Mucosa of stomach (tissue), 1 donor: ENCODE measurements at regions not wholly inside any gene's neighbourhood (a gene's known extent, or its start where the extent isn't known, plus 50 kb on each side); places are given as distances from the start of the nearest gene placed in this dataset.

Source experiments
- H3K27me3 ChIP-seq: one replicate; pipeline ENCODE4 v1.7.0; 2013; ENCODE audit warnings: mild to moderate bottlenecking, low read length; ENCODE audit not compliant: control insufficient read depth, insufficient read depth
- H3K36me3 ChIP-seq: one replicate; pipeline ENCODE4 v1.7.0; 2013; ENCODE audit warnings: low read length; ENCODE audit not compliant: control insufficient read depth, insufficient read depth
- H3K4me1 ChIP-seq: one replicate; pipeline ENCODE4 v1.7.0; 2013; ENCODE audit warnings: mild to moderate bottlenecking, low read length; ENCODE audit not compliant: control insufficient read depth, insufficient read depth
- H3K4me3 ChIP-seq: one replicate; pipeline ENCODE4 v1.7.0; 2013; ENCODE audit warnings: low read length
- H3K9ac ChIP-seq: one replicate; pipeline ENCODE4 v1.7.0; 2013; ENCODE audit warnings: mild to moderate bottlenecking, low read length, moderate library complexity
- H3K9me3 ChIP-seq: one replicate; pipeline ENCODE4 v1.7.0; 2013; ENCODE audit warnings: mild to moderate bottlenecking, low read length, moderate library complexity; ENCODE audit not compliant: control insufficient read depth
- donor health status: Pancreatic carcinoma.

GRCh38 chr1:56216218-56216617 is 363.1 kb downstream of the PLPP3 start:
- Histone ChIP-seq H3K27me3 (no peaks in the 10 kb centered on the region), H3K4me1 (no peaks in the 10 kb centered on the region), H3K4me3 (no peak overlapping the region), H3K36me3 (no peaks in the 10 kb centered on the region), H3K9ac (no peak overlapping the region), H3K9me3 (no peaks in the 10 kb centered on the region)

- Histone ChIP-seq H3K4me1 (no peaks in the 10 kb centered on the region), H3K4me3 (no peak overlapping the region), H3K27me3 (no peaks in the 10 kb centered on the region), H3K9ac (no peak overlapping the region), H3K9me3 (no peaks in the 10 kb centered on the region), H3K36me3 (no peaks in the 10 kb centered on the region)
Measured at GRCh38 chr1:56215771-56216170, 363.6 kb downstream of the PLPP3 start.

- Histone ChIP-seq H3K9ac (no peak overlapping the region), H3K9me3 (no peaks in the 10 kb centered on the region), H3K4me3 (no peak overlapping the region), H3K4me1 (no peaks in the 10 kb centered on the region), H3K36me3 (no peaks in the 10 kb centered on the region), H3K27me3 (no peaks in the 10 kb centered on the region)
Measured at GRCh38 chr1:56215086-56215485, 364.3 kb downstream of the PLPP3 start.

- Histone ChIP-seq H3K9me3 (no peaks in the 10 kb centered on the region), H3K4me3 (no peak overlapping the region), H3K36me3 (no peaks in the 10 kb centered on the region), H3K27me3 (no peaks in the 10 kb centered on the region), H3K4me1 (no peaks in the 10 kb centered on the region), H3K9ac (no peak overlapping the region)
Measured at GRCh38 chr1:56213068-56213467, 366.3 kb downstream of the PLPP3 start.

DNA sequence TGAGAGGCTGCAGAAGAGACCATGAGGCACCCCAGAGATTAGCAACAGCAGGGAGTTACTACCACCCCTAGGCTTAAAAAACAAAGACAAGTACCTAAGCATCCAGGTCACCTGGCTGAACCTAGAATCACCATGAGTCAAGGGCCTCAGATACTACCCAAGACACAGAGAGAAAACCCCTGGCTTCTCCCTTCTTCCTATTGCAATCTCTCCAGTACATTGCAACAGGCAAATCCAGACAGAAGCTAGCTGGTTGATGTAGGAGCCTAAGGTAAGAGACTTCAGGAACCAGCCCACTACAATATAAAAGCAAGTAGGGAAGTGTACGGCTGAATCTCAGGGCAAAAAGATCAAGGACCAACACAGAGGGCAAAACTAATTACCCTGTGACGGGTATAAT is 367.2 kb downstream of the PLPP3 start:
- H3K4me3 ChIP-seq: no peak overlapping the region
- no peaks in the 10 kb centered on the region for H3K36me3 ChIP-seq
- no peaks in the 10 kb centered on the region for H3K27me3 ChIP-seq
- no peaks in the 10 kb centered on the region for H3K4me1 ChIP-seq
- no peak overlapping the region for H3K9ac ChIP-seq
- H3K9me3 ChIP-seq: no peaks in the 10 kb centered on the region

DNA sequence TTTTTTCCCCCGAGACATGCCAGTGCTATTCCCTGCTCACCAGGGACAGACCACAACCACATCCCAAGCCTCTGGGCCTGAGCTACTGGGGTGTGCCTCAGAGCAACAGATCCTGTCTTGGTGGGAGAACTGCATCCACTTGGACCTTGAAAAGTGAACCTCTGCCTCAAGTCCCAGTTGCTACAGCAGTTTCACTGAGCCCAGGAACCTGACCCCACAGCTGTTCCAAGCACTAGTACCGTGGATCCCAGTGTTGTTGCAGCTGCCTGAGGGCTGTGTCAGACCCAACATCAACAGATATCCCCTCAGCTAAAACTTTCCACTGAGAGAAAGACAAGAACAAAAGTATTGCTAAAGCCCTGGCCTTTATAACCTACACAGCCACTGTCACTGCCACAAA is 373.0 kb downstream of the PLPP3 start:
- Histone ChIP-seq H3K9me3 (no peaks in the 10 kb centered on the region), H3K4me1 (no peaks in the 10 kb centered on the region), H3K9ac (no peak overlapping the region), H3K4me3 (no peak overlapping the region), H3K27me3 (no peaks in the 10 kb centered on the region), H3K36me3 (no peaks in the 10 kb centered on the region)

- H3K4me3 ChIP-seq: no peak overlapping the region
- no peaks in the 10 kb centered on the region for H3K27me3 ChIP-seq
- no peak overlapping the region for H3K9ac ChIP-seq
- no peaks in the 10 kb centered on the region for H3K36me3 ChIP-seq
- H3K4me1 ChIP-seq: no peaks in the 10 kb centered on the region
- H3K9me3 ChIP-seq: no peaks in the 10 kb centered on the region
Measured at GRCh38 chr1:56204206-56204605, 375.2 kb downstream of the PLPP3 start.

DNA sequence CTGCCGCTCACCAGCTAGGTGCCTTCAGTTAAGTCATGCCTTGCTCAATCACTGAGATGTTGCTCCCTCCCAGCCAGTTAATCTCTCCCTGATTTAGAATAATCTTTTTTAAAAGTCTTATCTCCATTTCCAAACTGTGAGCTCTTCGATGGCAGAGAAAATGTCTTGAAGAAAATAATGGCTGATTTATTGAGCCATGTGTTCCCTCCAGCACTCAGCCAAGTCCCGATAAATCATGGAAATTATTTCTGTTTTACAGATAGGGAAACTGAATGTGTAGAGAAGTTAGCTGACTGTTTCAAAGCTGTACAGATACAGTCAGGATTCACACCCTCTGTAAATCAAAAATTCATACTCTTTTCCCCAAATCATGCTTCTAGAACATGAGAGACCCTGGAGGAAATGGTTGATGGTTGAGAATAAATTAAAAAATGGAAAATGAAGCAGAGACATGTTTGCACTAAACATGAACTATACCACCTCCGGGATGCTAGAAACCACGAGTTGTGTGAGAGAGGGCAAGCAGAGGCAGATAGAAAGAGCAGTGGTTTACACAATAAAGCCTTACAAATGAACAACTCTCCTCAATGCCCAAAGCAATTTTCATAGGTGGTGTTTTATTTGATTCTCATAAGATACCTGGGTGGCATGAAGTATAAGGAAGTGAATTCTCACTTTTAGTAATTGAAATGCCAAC is 376.4 kb downstream of the PLPP3 start:
- no peaks in the 10 kb centered on the region for H3K9me3 ChIP-seq
- H3K4me3 ChIP-seq: no peak overlapping the region
- no peaks in the 10 kb centered on the region for H3K36me3 ChIP-seq
- no peaks in the 10 kb centered on the region for H3K27me3 ChIP-seq
- H3K9ac ChIP-seq: no peak overlapping the region
- no peaks in the 10 kb centered on the region for H3K4me1 ChIP-seq

DNA sequence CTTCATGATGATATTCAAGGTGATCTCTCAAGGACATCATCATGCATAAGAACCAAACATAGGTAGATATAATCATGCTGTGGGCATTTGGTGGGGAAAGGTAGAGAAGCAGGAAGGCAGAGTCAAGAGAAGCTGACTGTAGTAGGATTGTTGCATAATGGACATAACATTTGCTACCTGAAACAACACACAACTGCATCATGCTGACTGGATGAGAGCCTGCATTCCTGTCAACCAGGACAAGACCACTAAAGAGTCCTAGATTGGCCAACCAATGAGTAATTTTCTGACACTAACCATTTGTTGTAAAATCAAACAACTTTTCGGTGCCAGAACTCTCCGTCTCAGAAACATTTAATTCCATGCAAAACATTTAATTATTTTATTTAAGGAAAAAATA is 377.2 kb downstream of the PLPP3 start:
- Histone ChIP-seq H3K27me3 (no peaks in the 10 kb centered on the region), H3K4me3 (no peak overlapping the region), H3K4me1 (no peaks in the 10 kb centered on the region), H3K9me3 (no peaks in the 10 kb centered on the region), H3K9ac (no peak overlapping the region), H3K36me3 (no peaks in the 10 kb centered on the region)

GRCh38 chr1:56200896-56201295 is 378.5 kb downstream of the PLPP3 start:
- H3K27me3 ChIP-seq: no peaks in the 10 kb centered on the region
- H3K4me3 ChIP-seq: no peak overlapping the region
- H3K9me3 ChIP-seq: no peaks in the 10 kb centered on the region
- no peaks in the 10 kb centered on the region for H3K4me1 ChIP-seq
- H3K36me3 ChIP-seq: no peaks in the 10 kb centered on the region
- H3K9ac ChIP-seq: no peak overlapping the region

DNA sequence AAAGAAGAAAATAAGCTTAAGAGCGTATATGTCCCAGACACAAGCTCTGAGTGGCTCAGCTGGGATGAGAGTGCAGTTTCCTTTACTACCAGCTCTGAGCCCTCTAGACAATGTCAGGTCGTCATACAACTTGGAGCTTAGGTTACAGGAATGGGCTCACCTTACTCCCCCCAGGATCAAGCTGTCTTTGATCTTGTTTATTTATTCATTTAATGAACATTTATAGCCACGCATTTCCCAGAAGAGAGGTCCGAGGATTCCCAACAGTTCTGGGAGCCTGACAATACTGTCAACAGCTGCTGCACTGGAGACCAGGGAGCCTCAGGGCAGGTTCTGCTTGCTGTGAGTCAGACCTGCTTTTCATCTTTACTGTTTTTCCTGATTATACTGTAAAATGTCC is 378.9 kb downstream of the PLPP3 start:
- Histone ChIP-seq H3K27me3 (no peaks in the 10 kb centered on the region), H3K9me3 (no peaks in the 10 kb centered on the region), H3K4me1 (no peaks in the 10 kb centered on the region), H3K4me3 (no peak overlapping the region), H3K36me3 (no peaks in the 10 kb centered on the region), H3K9ac (no peak overlapping the region)

- H3K4me3 ChIP-seq: no peak overlapping the region
- H3K27me3 ChIP-seq: no peaks in the 10 kb centered on the region
- no peaks in the 10 kb centered on the region for H3K4me1 ChIP-seq
- H3K36me3 ChIP-seq: no peaks in the 10 kb centered on the region
- H3K9ac ChIP-seq: no peak overlapping the region
- no peaks in the 10 kb centered on the region for H3K9me3 ChIP-seq
Measured at GRCh38 chr1:56199956-56200355, 379.4 kb downstream of the PLPP3 start.

DNA sequence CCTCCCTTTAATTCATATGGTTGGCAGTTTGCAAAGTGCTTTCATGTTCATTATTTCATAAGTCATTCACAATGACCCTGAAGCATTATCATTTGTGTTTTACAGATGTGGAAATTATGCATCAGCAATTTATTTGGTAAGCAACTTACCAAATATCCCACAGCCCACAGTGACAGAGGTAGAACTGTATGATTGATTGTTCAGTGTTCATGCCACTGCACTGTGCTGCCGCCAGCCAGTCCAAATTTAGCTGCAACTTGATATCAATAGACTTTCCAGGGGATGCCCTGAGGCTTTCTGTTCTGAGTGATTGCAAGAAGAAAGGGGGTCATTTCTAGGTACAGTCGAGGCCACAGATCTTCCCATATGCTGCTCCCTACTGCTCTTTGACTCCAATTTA is 380.3 kb downstream of the PLPP3 start:
- H3K4me3 ChIP-seq: no peak overlapping the region
- no peak overlapping the region for H3K9ac ChIP-seq
- H3K4me1 ChIP-seq: no peaks in the 10 kb centered on the region
- H3K9me3 ChIP-seq: no peaks in the 10 kb centered on the region
- H3K36me3 ChIP-seq: no peaks in the 10 kb centered on the region
- H3K27me3 ChIP-seq: no peaks in the 10 kb centered on the region
